WTC11 (cell line): ENCODE measurements at regions not wholly inside any gene's neighbourhood (a gene's known extent, or its start where the extent isn't known, plus 50 kb on each side); places are given as distances from the start of the nearest gene placed in this dataset.

Experiments
- ATF2 ChIP-seq: sonication (generic); formaldehyde crosslinking; IDR thresholded peaks from 2 replicates; pipeline ENCODE4 v1.8.1; 2022; ENCODE audit warnings: low read depth, missing genetic modification reagents, borderline replicate concordance
- CREM ChIP-seq: sonication (generic); formaldehyde crosslinking; IDR thresholded peaks from 2 replicates; pipeline ENCODE4 v1.8.1; 2022; ENCODE audit warnings: mild to moderate bottlenecking, missing genetic modification reagents, moderate library complexity
- CTCF ChIP-seq: fragments of 200-600 bp; IDR thresholded peaks from 2 replicates; pipeline ENCODE4 v1.8.0; 2022; ENCODE audit warnings: antibody characterized with exemption
- ESRRA ChIP-seq: sonication (generic); formaldehyde crosslinking; IDR thresholded peaks from 2 replicates; pipeline ENCODE4 v1.8.1; 2022; ENCODE audit warnings: mild to moderate bottlenecking, missing genetic modification reagents, borderline replicate concordance
- IRF1 ChIP-seq: sonication (generic); formaldehyde crosslinking; IDR thresholded peaks from 2 replicates; pipeline ENCODE4 v1.8.0; 2023; ENCODE audit warnings: missing genetic modification reagents
- NFATC4 ChIP-seq: fragments of 250-450 bp; sonication (Bioruptor Pico); IDR thresholded peaks from 2 replicates; pipeline ENCODE4 v1.9.0; 2021; ENCODE audit warnings: mild to moderate bottlenecking
- NR3C1 ChIP-seq: sonication (generic); formaldehyde crosslinking; conservative IDR thresholded peaks from 2 replicates; pipeline ENCODE4 v1.8.1; 2023; ENCODE audit warnings: low read depth, mild to moderate bottlenecking, missing genetic modification reagents
- SMAD3 ChIP-seq: sonication (generic); formaldehyde crosslinking; IDR thresholded peaks from 2 replicates; pipeline ENCODE4 v1.8.0; 2022; ENCODE audit warnings: missing genetic modification reagents, mild to moderate bottlenecking, borderline replicate concordance
- ZBTB21 ChIP-seq: sonication (generic); formaldehyde crosslinking; IDR thresholded peaks from 2 replicates; pipeline ENCODE4 v1.8.1; 2023; ENCODE audit warnings: mild to moderate bottlenecking, missing genetic modification reagents, borderline replicate concordance
- ZBTB43 ChIP-seq: sonication (generic); formaldehyde crosslinking; IDR thresholded peaks from 2 replicates; pipeline ENCODE4 v1.8.1; 2023; ENCODE audit warnings: mild to moderate bottlenecking, missing genetic modification reagents
- ZNF121 ChIP-seq: sonication (generic); formaldehyde crosslinking; IDR thresholded peaks from 2 replicates; pipeline ENCODE4 v1.8.0; 2023; ENCODE audit warnings: missing genetic modification reagents
- ZNF263 ChIP-seq: sonication (generic); formaldehyde crosslinking; IDR thresholded peaks from 2 replicates; pipeline ENCODE4 v1.8.1; 2022; ENCODE audit warnings: low read depth, mild to moderate bottlenecking, moderate library complexity, missing genetic modification reagents
- TF ChIP-seq, protein P1 (sequence below): sonication (generic); formaldehyde crosslinking; IDR thresholded peaks from 2 replicates; pipeline ENCODE4 v1.8.1; 2023; ENCODE audit warnings: mild to moderate bottlenecking, moderate library complexity, missing genetic modification reagents
- TF ChIP-seq, protein P2 (sequence below): sonication (generic); formaldehyde crosslinking; IDR thresholded peaks from 2 replicates; pipeline ENCODE4 v1.8.1; 2022; ENCODE audit warnings: low read depth, mild to moderate bottlenecking, moderate library complexity, missing genetic modification reagents, borderline replicate concordance

- TF ChIP-seq CTCF (no peak), CREM (CRISPR knock-in tag) (no peak), ZNF263 (CRISPR knock-in tag) (no peak), NR3C1 (CRISPR knock-in tag) (no peak), ESRRA (no peak), SMAD3 (CRISPR knock-in tag) (no peak), ATF2 (no peak), ZBTB21 (CRISPR knock-in tag) (no peak), ZBTB43 (CRISPR knock-in tag) (no peak), IRF1 (CRISPR knock-in tag) (no peak), NFATC4 (no peak), ZNF121 (no peak)
- TF ChIP-seq, protein P1, sequence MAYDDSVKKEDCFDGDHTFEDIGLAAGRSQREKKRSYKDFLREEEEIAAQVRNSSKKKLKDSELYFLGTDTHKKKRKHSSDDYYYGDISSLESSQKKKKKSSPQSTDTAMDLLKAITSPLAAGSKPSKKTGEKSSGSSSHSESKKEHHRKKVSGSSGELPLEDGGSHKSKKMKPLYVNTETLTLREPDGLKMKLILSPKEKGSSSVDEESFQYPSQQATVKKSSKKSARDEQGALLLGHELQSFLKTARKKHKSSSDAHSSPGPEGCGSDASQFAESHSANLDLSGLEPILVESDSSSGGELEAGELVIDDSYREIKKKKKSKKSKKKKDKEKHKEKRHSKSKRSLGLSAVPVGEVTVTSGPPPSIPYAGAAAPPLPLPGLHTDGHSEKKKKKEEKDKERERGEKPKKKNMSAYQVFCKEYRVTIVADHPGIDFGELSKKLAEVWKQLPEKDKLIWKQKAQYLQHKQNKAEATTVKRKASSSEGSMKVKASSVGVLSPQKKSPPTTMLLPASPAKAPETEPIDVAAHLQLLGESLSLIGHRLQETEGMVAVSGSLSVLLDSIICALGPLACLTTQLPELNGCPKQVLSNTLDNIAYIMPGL (CRISPR knock-in tag): no peak
- TF ChIP-seq, protein P2, sequence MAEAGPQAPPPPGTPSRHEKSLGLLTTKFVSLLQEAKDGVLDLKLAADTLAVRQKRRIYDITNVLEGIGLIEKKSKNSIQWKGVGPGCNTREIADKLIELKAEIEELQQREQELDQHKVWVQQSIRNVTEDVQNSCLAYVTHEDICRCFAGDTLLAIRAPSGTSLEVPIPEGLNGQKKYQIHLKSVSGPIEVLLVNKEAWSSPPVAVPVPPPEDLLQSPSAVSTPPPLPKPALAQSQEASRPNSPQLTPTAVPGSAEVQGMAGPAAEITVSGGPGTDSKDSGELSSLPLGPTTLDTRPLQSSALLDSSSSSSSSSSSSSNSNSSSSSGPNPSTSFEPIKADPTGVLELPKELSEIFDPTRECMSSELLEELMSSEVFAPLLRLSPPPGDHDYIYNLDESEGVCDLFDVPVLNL: no peak
These were observed 314.4 kb downstream of the CYP26B1 start for GRCh38 chr2:71833272-71833671.
